ENCODE measurements at regions not wholly inside any gene's neighbourhood (a gene's known extent, or its start where the extent isn't known, plus 50 kb on each side); places are given as distances from the start of the nearest gene placed in this dataset.

DNA sequence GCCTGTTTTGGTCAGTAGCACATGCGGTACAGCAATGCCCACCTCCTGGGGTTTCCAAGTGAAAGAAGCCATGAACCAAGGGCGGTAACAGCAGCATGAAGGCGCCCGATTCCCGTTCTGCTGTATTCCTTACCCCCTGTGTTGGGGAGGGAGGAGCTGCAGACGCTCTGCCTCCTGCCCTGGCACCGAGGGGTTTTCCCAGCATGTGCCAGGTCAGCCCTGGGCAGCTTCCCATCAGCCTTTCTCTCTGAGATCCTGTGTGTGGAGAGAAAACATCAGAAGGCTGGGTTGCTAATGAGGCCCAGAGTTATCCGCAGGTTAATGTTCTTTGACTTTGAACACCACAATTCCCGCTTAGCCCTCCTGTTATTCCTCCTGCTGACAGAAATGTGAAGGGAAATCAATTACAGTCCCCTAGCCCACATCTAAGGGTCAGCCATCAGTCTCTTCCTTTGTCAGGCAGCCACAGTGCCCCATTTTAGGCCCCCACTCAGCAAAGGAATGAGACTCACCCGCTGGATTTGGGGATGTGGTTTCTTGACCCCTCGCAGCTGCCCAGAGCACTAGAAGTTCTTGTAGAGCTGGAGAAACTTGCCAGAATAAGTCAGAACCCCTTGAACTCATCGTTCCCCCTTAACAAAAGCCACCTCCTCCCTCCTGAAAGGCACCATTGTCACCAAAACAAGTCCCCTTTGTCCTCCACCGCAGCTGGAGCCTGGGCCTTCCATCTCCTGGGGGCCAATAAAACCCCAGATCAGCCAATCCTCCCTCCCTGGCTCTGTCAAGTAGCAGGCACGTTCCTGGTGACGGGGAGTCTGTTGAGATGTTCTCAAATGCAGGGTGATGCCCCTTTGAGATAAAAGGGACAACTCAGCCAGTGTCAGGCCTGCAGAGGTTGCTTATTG lies 168.5 kb downstream of the KATNIP start:
- TF ChIP-seq CHD2 (IDR thresholded peaks at IDR 0.05; ENCODE audit: low read depth, low read length) (no peak), CBX8 (IDR thresholded peaks at IDR 0.05; ENCODE audit: borderline replicate concordance, extremely low read depth, low read depth, low read length, poor library complexity, severe bottlenecking) (no peak), EZH2 (IDR thresholded peaks at IDR 0.05; ENCODE audit: borderline replicate concordance, low read depth, low read length) (no peak), ZNF197 (CRISPR knock-in tag; IDR thresholded peaks at IDR 0.05; ENCODE audit: low read depth) (no peak), SREBF1 (IDR thresholded peaks at IDR 0.05; ENCODE audit: borderline replicate concordance, low read depth, low read length) (no peak), ZNF76 (CRISPR knock-in tag; IDR thresholded peaks at IDR 0.05; ENCODE audit: borderline replicate concordance) (no peak), U2AF1 (optimal IDR thresholded peaks at IDR 0.05; ENCODE audit: low read depth, low read length) (no peak), HNRNPUL1 (IDR thresholded peaks at IDR 0.05; ENCODE audit: low read length) (no peak)
- TF ChIP-seq, protein P1, sequence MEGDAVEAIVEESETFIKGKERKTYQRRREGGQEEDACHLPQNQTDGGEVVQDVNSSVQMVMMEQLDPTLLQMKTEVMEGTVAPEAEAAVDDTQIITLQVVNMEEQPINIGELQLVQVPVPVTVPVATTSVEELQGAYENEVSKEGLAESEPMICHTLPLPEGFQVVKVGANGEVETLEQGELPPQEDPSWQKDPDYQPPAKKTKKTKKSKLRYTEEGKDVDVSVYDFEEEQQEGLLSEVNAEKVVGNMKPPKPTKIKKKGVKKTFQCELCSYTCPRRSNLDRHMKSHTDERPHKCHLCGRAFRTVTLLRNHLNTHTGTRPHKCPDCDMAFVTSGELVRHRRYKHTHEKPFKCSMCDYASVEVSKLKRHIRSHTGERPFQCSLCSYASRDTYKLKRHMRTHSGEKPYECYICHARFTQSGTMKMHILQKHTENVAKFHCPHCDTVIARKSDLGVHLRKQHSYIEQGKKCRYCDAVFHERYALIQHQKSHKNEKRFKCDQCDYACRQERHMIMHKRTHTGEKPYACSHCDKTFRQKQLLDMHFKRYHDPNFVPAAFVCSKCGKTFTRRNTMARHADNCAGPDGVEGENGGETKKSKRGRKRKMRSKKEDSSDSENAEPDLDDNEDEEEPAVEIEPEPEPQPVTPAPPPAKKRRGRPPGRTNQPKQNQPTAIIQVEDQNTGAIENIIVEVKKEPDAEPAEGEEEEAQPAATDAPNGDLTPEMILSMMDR (IDR thresholded peaks at IDR 0.05 in 2 of 3, conservative IDR thresholded peaks at IDR 0.05 in 1 of 3; ENCODE audit: insufficient read depth in 2 of 3, low read depth in 1 of 3, low read length in 3 of 3) = no peak
- TF ChIP-seq, protein P2, sequence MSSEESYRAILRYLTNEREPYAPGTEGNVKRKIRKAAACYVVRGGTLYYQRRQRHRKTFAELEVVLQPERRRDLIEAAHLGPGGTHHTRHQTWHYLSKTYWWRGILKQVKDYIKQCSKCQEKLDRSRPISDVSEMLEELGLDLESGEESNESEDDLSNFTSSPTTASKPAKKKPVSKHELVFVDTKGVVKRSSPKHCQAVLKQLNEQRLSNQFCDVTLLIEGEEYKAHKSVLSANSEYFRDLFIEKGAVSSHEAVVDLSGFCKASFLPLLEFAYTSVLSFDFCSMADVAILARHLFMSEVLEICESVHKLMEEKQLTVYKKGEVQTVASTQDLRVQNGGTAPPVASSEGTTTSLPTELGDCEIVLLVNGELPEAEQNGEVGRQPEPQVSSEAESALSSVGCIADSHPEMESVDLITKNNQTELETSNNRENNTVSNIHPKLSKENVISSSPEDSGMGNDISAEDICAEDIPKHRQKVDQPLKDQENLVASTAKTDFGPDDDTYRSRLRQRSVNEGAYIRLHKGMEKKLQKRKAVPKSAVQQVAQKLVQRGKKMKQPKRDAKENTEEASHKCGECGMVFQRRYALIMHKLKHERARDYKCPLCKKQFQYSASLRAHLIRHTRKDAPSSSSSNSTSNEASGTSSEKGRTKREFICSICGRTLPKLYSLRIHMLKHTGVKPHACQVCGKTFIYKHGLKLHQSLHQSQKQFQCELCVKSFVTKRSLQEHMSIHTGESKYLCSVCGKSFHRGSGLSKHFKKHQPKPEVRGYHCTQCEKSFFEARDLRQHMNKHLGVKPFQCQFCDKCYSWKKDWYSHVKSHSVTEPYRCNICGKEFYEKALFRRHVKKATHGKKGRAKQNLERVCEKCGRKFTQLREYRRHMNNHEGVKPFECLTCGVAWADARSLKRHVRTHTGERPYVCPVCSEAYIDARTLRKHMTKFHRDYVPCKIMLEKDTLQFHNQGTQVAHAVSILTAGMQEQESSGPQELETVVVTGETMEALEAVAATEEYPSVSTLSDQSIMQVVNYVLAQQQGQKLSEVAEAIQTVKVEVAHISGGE (CRISPR knock-in tag; IDR thresholded peaks at IDR 0.05) = no peak
- TF ChIP-seq, protein P3, sequence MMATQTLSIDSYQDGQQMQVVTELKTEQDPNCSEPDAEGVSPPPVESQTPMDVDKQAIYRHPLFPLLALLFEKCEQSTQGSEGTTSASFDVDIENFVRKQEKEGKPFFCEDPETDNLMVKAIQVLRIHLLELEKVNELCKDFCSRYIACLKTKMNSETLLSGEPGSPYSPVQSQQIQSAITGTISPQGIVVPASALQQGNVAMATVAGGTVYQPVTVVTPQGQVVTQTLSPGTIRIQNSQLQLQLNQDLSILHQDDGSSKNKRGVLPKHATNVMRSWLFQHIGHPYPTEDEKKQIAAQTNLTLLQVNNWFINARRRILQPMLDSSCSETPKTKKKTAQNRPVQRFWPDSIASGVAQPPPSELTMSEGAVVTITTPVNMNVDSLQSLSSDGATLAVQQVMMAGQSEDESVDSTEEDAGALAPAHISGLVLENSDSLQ (IDR thresholded peaks at IDR 0.05) = no peak
